Gastrocnemius medialis (tissue), 4 donors: ENCODE measurements at regions not wholly inside any gene's neighbourhood (a gene's known extent, or its start where the extent isn't known, plus 50 kb on each side); places are given as distances from the start of the nearest gene placed in this dataset.

Experiments used
- POLR2A ChIP-seq, 2 donors: fragments of 450-650 bp; IDR thresholded peaks; one replicate each; pipeline ENCODE4 v1.6.1; 2017; ENCODE audit warnings: antibody characterized with exemption in 2 of 2, mild to moderate bottlenecking in 2 of 2, moderate library complexity in 2 of 2
- TF ChIP-seq, protein P1 (sequence below), 5 experiments: fragments of 450-650 bp in 3 of 5; fragments of 200-600 bp in 2 of 5; sonication (generic) in 2 of 5; IDR thresholded peaks in 4 of 5; conservative IDR thresholded peaks in 1 of 5; 1 replicate in 4 of 5; 2 replicates in 1 of 5; pipeline ENCODE4 v1.5.1; 2016 to 2019; ENCODE audit warnings: antibody characterized with exemption in 5 of 5, mild to moderate bottlenecking in 3 of 5, moderate library complexity in 3 of 5

DNA sequence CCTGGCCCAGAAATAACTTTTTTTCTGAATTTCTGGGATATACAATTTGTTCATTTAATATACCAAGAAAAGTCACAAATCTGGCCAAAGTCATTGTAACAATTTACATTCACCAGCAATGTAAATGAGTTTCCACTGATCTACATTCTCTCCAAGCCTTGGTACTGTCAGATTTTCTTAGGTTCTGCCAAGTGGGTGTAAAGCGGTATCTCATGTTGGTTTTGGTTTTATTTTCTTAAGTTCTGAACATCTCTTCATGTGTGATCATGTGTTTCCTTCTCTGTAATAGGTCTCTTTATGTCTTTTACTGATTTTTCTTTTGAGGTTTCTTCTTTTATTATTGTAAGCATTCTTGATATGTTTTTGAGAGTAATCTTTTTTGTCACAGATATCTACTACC lies 235.6 kb upstream of the COL8A1 start:
- no peak for TF ChIP-seq POLR2A (IDR thresholded peaks at IDR 0.05)
- TF ChIP-seq, protein P1, sequence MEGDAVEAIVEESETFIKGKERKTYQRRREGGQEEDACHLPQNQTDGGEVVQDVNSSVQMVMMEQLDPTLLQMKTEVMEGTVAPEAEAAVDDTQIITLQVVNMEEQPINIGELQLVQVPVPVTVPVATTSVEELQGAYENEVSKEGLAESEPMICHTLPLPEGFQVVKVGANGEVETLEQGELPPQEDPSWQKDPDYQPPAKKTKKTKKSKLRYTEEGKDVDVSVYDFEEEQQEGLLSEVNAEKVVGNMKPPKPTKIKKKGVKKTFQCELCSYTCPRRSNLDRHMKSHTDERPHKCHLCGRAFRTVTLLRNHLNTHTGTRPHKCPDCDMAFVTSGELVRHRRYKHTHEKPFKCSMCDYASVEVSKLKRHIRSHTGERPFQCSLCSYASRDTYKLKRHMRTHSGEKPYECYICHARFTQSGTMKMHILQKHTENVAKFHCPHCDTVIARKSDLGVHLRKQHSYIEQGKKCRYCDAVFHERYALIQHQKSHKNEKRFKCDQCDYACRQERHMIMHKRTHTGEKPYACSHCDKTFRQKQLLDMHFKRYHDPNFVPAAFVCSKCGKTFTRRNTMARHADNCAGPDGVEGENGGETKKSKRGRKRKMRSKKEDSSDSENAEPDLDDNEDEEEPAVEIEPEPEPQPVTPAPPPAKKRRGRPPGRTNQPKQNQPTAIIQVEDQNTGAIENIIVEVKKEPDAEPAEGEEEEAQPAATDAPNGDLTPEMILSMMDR (IDR thresholded peaks at IDR 0.05 in 4 of 5, conservative IDR thresholded peaks at IDR 0.05 in 1 of 5): no peak
